ENCODE measurements at regions not wholly inside any gene's neighbourhood (a gene's known extent, or its start where the extent isn't known, plus 50 kb on each side); places are given as distances from the start of the nearest gene placed in this dataset.
"Not testable (repeated sequence)": the region's sequence is repeated elsewhere in the genome, so short reads cannot be mapped to it uniquely, and the experiment has no call there.

GRCh38 chr5:158200619-158201018 is 341.7 kb upstream of the CLINT1 start:
- DNase-seq (ENCODE audit: low read depth): no peak

- no peak for DNase-seq (ENCODE audit: low read depth)
Measured at GRCh38 chr5:158198636-158199035, 339.7 kb upstream of the CLINT1 start.

GRCh38 chr5:158195416-158196210 is 336.7 kb upstream of the CLINT1 start:
- DNase-seq (ENCODE audit: low read depth): no peak

GRCh38 chr5:158194561-158194976 is 335.6 kb upstream of the CLINT1 start:
- DNase-seq (ENCODE audit: low read depth): no peak

- not testable (repeated sequence) for DNase-seq (ENCODE audit: low read depth)
Measured at GRCh38 chr5:158193395-158193794, 334.4 kb upstream of the CLINT1 start.

- DNase-seq (ENCODE audit: low read depth): no peak
Measured at GRCh38 chr5:158180407-158180806, 321.5 kb upstream of the CLINT1 start.

- no peak for DNase-seq (ENCODE audit: low read depth)
Measured at GRCh38 chr5:158179271-158179670, 320.3 kb upstream of the CLINT1 start.

GRCh38 chr5:158178535-158178934 is 319.6 kb upstream of the CLINT1 start:
- DNase-seq (ENCODE audit: low read depth): no peak

- no peak for DNase-seq (ENCODE audit: low read depth)
Measured at GRCh38 chr5:158177146-158177545, 318.2 kb upstream of the CLINT1 start.

- DNase-seq (ENCODE audit: low read depth): no peak
Measured at GRCh38 chr5:158175934-158176481, 317.1 kb upstream of the CLINT1 start.

GRCh38 chr5:158174918-158175851 is 316.2 kb upstream of the CLINT1 start:
- DNase-seq (ENCODE audit: low read depth): no peak

- DNase-seq (ENCODE audit: low read depth): no peak
Measured at GRCh38 chr5:158174026-158174425, 315.1 kb upstream of the CLINT1 start.

GRCh38 chr5:158172005-158172404 is 313.1 kb upstream of the CLINT1 start:
- no peak for DNase-seq (ENCODE audit: low read depth)

GRCh38 chr5:158170534-158170933 is 311.6 kb upstream of the CLINT1 start:
- no peak for DNase-seq (ENCODE audit: low read depth)

- DNase-seq (ENCODE audit: low read depth): no peak
Measured at GRCh38 chr5:158170060-158170459, 311.1 kb upstream of the CLINT1 start.

GRCh38 chr5:158166424-158166823 is 307.5 kb upstream of the CLINT1 start:
- DNase-seq (ENCODE audit: low read depth): no peak

- no peak for DNase-seq (ENCODE audit: low read depth)
Measured at GRCh38 chr5:158165647-158166046, 306.7 kb upstream of the CLINT1 start.

GRCh38 chr5:158164296-158165047 is 305.5 kb upstream of the CLINT1 start:
- DNase-seq (ENCODE audit: low read depth): no peak

GRCh38 chr5:158163451-158164295 is 304.7 kb upstream of the CLINT1 start:
- DNase-seq (ENCODE audit: low read depth): no peak

- no peak for DNase-seq (ENCODE audit: low read depth)
Measured at GRCh38 chr5:158162479-158163034, 303.6 kb upstream of the CLINT1 start.

GRCh38 chr5:158162026-158162425 is 303.1 kb upstream of the CLINT1 start:
- no peak for DNase-seq (ENCODE audit: low read depth)
